ENCODE measurements at regions not wholly inside any gene's neighbourhood (a gene's known extent, or its start where the extent isn't known, plus 50 kb on each side); places are given as distances from the start of the nearest gene placed in this dataset.

DNA sequence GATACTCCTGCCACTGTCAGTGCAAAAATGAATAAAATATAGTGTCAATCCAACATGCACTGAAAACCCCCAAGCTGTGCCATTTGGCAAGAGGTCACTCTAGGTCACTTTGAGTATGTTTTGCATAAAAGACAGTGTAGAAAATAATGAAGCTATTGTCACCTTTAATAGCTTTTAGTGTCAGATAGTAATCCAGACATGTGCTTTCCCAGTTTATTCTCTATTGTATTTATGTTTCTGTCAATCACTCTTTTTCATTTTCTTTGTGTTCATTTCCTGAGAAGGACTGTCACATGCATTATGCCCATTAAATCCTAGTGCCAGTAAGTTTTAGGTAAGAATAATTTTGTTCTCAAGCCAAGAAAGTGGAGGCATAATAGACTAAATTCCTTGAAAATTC, 1073.9 kb upstream of the CDH2 start:
- Histone ChIP-seq H3K27ac (ENCODE audit: low read length) (no peak overlapping the region), H3K36me3 (ENCODE audit: control insufficient read depth in 1 of 2, insufficient read depth in 2 of 2, low read length in 2 of 2) (no peaks in the 10 kb centered on the region), H3K27me3 (ENCODE audit: low read depth, low read length) (no peaks in the 10 kb centered on the region), H3K4me1 (ENCODE audit: control insufficient read depth in 1 of 2, insufficient read depth in 2 of 2, low read length in 2 of 2) (peaks cover 0 to 7% of the 10 kb centered on the region in 2 donors), H3K9me3 (ENCODE audit: control insufficient read depth in 1 of 2, low read length in 2 of 2) (no peaks in the 10 kb centered on the region), H3K4me3 (ENCODE audit: low read depth in 1 of 2, low read length in 2 of 2) (no peak overlapping the region)

DNA sequence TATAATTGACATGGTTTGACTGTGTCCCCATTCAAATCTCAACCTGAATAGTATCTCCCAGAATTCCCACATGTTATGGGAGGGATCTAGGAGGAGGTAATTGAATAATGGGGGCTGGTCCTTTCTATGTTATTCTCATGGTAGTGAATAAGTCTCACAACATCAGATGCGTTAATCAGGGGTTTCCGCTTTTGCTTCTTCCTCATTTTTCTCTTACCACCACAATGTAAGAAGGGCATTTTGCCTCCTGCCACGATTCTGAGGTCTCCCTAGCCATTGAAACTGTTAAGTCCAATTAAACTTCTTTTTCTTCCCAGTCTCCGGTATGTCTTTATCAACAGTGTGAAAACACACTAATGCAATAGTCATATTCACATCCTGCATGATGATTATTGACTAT, 1073.3 kb upstream of the CDH2 start:
- H3K27me3 ChIP-seq (ENCODE audit: low read depth, low read length): no peaks in the 10 kb centered on the region
- H3K9me3 ChIP-seq (ENCODE audit: control insufficient read depth in 1 of 2, low read length in 2 of 2): no peaks in the 10 kb centered on the region
- H3K27ac ChIP-seq (ENCODE audit: low read length): no peak overlapping the region
- H3K4me3 ChIP-seq (ENCODE audit: low read depth in 1 of 2, low read length in 2 of 2): no peak overlapping the region
- H3K4me1 ChIP-seq (ENCODE audit: control insufficient read depth in 1 of 2, insufficient read depth in 2 of 2, low read length in 2 of 2): peaks cover 0 to 7% of the 10 kb centered on the region in 2 donors
- H3K36me3 ChIP-seq (ENCODE audit: control insufficient read depth in 1 of 2, insufficient read depth in 2 of 2, low read length in 2 of 2): no peaks in the 10 kb centered on the region

DNA sequence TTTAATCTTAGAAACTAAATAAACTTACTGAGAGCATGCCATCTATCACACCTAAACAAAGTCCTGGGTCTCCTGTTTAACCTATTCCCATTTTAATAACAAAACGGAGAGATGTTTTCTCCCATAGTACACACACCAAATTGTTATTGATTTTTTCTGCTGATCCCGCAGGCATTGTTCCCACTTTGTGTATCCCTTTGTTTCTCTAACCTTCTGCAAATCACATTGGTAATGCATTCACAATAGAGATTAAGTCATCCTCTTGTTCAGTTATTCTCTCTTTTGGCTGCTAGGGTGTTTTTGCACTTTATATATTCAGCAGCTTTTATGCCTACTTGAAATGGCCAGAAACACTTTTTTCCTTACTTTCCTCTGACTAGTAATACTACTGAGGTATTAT, 1071.9 kb upstream of the CDH2 start:
- no peaks in the 10 kb centered on the region for H3K36me3 ChIP-seq (ENCODE audit: control insufficient read depth in 1 of 2, insufficient read depth in 2 of 2, low read length in 2 of 2)
- H3K27ac ChIP-seq (ENCODE audit: low read length): no peak overlapping the region
- no peaks in the 10 kb centered on the region for H3K9me3 ChIP-seq (ENCODE audit: control insufficient read depth in 1 of 2, low read length in 2 of 2)
- no peak overlapping the region for H3K4me3 ChIP-seq (ENCODE audit: low read depth in 1 of 2, low read length in 2 of 2)
- no peaks in the 10 kb centered on the region for H3K27me3 ChIP-seq (ENCODE audit: low read depth, low read length)
- peaks cover 0 to 7% of the 10 kb centered on the region in 2 donors for H3K4me1 ChIP-seq (ENCODE audit: control insufficient read depth in 1 of 2, insufficient read depth in 2 of 2, low read length in 2 of 2)

DNA sequence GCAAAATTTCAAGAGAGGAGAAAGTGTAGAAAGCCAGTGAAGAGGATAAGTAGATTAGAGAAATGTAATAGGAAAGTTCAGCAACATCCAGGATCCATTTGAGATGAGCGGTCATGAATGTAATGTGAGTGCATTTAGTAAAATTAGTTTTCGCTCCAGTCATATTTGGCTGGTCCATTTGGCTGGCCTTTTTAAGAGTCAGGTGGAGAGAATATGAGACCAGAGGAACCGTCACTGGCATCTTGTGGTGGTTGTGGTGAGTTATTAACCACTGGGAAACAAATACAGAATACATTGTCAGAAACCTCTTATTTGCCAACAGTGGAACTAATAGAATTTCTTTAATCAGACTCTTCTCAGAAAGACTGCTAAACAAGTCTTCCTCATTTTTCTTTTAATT, 1064.3 kb upstream of the CDH2 start:
- H3K27me3 ChIP-seq (ENCODE audit: low read depth, low read length): no peaks in the 10 kb centered on the region
- no peaks in the 10 kb centered on the region for H3K4me1 ChIP-seq (ENCODE audit: control insufficient read depth in 1 of 2, insufficient read depth in 2 of 2, low read length in 2 of 2)
- no peak overlapping the region for H3K27ac ChIP-seq (ENCODE audit: low read length)
- H3K4me3 ChIP-seq (ENCODE audit: low read depth in 1 of 2, low read length in 2 of 2): no peak overlapping the region
- H3K9me3 ChIP-seq (ENCODE audit: control insufficient read depth in 1 of 2, low read length in 2 of 2): no peaks in the 10 kb centered on the region
- H3K36me3 ChIP-seq (ENCODE audit: control insufficient read depth in 1 of 2, insufficient read depth in 2 of 2, low read length in 2 of 2): no peaks in the 10 kb centered on the region

DNA sequence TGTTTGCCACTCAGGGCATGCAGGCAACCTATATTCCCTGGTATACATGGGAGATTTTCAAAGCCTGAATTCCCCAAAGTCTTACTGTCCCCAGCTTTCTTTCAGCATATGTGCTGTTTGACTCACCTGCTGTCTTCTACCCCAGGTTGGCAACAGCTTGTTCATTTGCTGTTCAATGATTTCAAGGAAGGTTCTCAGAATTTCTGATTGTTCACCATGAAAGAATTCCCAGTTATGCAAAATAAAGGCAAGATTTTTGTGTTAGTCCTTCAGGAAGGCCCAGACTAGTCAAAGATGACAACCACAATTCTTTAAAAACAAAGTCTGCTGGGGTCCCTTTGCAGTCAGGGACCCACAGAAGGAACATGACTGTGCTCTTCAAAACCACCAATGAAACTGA, 1057.8 kb upstream of the CDH2 start:
- Histone ChIP-seq H3K9me3 (ENCODE audit: control insufficient read depth in 1 of 2, low read length in 2 of 2) (no peaks in the 10 kb centered on the region), H3K4me1 (ENCODE audit: control insufficient read depth in 1 of 2, insufficient read depth in 2 of 2, low read length in 2 of 2) (no peaks in the 10 kb centered on the region), H3K27me3 (ENCODE audit: low read depth, low read length) (no peaks in the 10 kb centered on the region), H3K36me3 (ENCODE audit: control insufficient read depth in 1 of 2, insufficient read depth in 2 of 2, low read length in 2 of 2) (no peaks in the 10 kb centered on the region), H3K27ac (ENCODE audit: low read length) (no peak overlapping the region), H3K4me3 (ENCODE audit: low read depth in 1 of 2, low read length in 2 of 2) (no peak overlapping the region)

DNA sequence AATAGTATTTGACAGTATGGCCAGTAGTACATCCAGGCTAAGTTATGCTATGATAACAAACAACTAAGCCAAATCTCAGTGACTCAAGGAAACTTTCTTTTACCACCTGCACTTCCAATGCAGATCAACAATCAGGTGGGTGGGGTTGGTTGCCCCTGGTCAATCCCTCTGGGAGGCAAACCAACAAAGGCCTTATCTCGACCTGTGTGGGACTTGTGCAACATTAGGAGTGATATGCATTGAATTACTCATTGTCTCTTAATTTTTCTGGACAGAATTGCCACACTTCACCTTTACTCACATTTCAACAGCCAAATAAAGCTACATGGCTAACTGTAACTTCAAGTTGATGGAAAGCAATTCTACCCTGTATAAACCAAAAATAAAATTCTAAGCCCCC, 1049.3 kb upstream of the CDH2 start:
- H3K4me3 ChIP-seq (ENCODE audit: low read depth in 1 of 2, low read length in 2 of 2): no peak overlapping the region
- H3K27ac ChIP-seq (ENCODE audit: low read length): no peak overlapping the region
- H3K4me1 ChIP-seq (ENCODE audit: control insufficient read depth in 1 of 2, insufficient read depth in 2 of 2, low read length in 2 of 2): no peaks in the 10 kb centered on the region
- no peaks in the 10 kb centered on the region for H3K36me3 ChIP-seq (ENCODE audit: control insufficient read depth in 1 of 2, insufficient read depth in 2 of 2, low read length in 2 of 2)
- no peaks in the 10 kb centered on the region for H3K27me3 ChIP-seq (ENCODE audit: low read depth, low read length)
- H3K9me3 ChIP-seq (ENCODE audit: control insufficient read depth in 1 of 2, low read length in 2 of 2): no peaks in the 10 kb centered on the region

DNA sequence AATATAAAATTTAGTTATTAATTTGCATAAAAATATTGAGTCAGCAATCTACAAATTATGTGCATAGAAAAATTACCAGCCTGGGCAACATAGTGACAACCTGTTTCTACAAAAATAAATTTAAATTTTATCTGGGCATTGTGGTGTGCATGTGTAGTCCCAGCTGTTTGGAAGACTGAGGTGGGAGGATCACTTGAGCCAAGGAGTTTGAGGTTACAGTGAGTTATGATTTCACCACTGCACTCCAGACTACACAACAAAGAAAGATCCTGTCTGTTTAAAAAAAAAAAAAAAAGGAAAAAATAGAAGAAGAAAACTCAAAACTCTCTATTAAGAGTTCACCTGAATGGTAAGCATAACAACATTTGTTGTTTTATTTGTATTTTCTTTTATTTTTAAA, 1048.4 kb upstream of the CDH2 start:
- Histone ChIP-seq H3K36me3 (ENCODE audit: control insufficient read depth in 1 of 2, insufficient read depth in 2 of 2, low read length in 2 of 2) (no peaks in the 10 kb centered on the region), H3K27ac (ENCODE audit: low read length) (no peak overlapping the region), H3K27me3 (ENCODE audit: low read depth, low read length) (no peaks in the 10 kb centered on the region), H3K4me3 (ENCODE audit: low read depth in 1 of 2, low read length in 2 of 2) (no peak overlapping the region), H3K9me3 (ENCODE audit: control insufficient read depth in 1 of 2, low read length in 2 of 2) (no peaks in the 10 kb centered on the region), H3K4me1 (ENCODE audit: control insufficient read depth in 1 of 2, insufficient read depth in 2 of 2, low read length in 2 of 2) (no peaks in the 10 kb centered on the region)

DNA sequence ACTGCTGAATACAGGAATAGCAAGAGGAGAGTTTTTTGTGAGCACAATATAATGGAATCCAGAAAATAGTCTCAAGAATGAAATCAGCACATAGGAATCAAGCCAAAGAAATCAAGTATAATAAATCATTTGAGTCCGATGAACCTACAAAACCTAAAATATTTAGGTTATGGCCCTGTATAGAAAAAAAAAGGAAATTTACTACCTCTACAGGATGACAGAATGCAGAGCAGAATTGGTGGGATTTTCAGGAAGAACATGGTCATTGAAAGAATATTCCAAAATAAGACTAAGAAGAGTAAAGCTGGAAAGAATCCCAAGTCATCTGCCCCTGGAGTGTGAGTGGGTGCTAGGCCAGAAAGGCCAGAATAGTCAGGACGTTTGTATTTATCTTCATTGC, 1041.2 kb upstream of the CDH2 start:
- Histone ChIP-seq H3K27me3 (ENCODE audit: low read depth, low read length) (no peaks in the 10 kb centered on the region), H3K4me3 (ENCODE audit: low read depth in 1 of 2, low read length in 2 of 2) (no peak overlapping the region), H3K9me3 (ENCODE audit: control insufficient read depth in 1 of 2, low read length in 2 of 2) (no peaks in the 10 kb centered on the region), H3K36me3 (ENCODE audit: control insufficient read depth in 1 of 2, insufficient read depth in 2 of 2, low read length in 2 of 2) (no peaks in the 10 kb centered on the region), H3K4me1 (ENCODE audit: control insufficient read depth in 1 of 2, insufficient read depth in 2 of 2, low read length in 2 of 2) (no peaks in the 10 kb centered on the region), H3K27ac (ENCODE audit: low read length) (no peak overlapping the region)

DNA sequence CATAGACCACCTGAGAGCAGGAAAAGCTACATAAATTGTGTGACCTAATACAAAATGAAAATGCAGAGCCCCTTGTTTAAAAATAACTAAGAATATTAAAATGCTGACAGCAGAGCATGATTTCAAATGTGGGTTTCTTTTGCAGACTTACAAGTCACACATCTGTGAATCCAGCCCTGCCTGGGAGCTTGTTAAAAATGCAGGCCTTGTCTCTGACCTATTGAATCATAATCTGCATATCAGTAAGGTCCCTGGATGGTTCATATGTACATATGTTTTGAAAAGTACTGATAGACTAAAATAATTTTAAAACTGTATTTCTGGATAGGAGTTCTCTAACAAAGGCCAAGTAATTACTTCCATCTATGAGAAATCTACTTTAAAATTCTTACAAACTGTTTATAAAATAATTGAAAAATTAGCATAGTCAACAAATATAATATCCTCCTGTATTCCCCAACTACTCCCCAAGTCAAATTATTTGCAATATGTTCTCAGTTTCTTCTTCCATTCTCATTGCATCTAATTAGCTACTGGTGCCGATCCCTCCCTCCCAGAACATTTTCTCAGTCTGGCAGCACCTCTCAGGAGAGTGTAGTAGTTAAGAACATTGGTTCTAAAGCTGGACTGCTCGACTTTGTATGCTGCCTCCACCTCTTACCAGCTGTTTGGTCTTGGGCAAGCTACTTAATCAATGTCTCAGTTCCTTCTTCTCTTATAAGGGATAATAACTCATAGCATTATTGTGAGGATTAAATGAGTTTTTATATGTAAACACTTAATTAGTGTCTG, 1040.4 kb upstream of the CDH2 start:
- H3K27me3 ChIP-seq (ENCODE audit: low read depth, low read length): no peaks in the 10 kb centered on the region
- no peak overlapping the region for H3K27ac ChIP-seq (ENCODE audit: low read length)
- H3K36me3 ChIP-seq (ENCODE audit: control insufficient read depth in 1 of 2, insufficient read depth in 2 of 2, low read length in 2 of 2): no peaks in the 10 kb centered on the region
- no peak overlapping the region for H3K4me3 ChIP-seq (ENCODE audit: low read depth in 1 of 2, low read length in 2 of 2)
- H3K4me1 ChIP-seq (ENCODE audit: control insufficient read depth in 1 of 2, insufficient read depth in 2 of 2, low read length in 2 of 2): no peaks in the 10 kb centered on the region
- H3K9me3 ChIP-seq (ENCODE audit: control insufficient read depth in 1 of 2, low read length in 2 of 2): no peaks in the 10 kb centered on the region

DNA sequence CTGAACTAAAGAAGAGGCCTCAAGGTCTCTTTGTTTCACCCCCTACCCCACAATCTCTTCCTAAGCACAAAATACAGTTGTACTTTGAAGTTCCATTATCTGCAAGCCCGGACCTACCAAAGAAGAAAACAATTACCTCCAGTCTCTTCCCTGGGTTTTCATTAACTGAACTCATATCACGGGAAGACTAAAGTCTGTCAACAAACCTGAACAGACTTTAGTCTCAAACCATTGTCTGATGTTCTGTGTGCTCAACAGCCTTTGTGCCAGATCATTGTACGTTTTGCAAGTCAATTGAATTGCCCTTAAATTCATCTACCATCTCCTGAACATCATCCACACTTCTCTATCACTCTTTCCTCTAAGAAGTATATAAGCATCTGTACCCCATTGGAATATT, 1021.9 kb upstream of the CDH2 start:
- H3K9me3 ChIP-seq (ENCODE audit: control insufficient read depth in 1 of 2, low read length in 2 of 2): no peaks in the 10 kb centered on the region
- H3K36me3 ChIP-seq (ENCODE audit: control insufficient read depth in 1 of 2, insufficient read depth in 2 of 2, low read length in 2 of 2): no peaks in the 10 kb centered on the region
- H3K27ac ChIP-seq (ENCODE audit: low read length): no peak overlapping the region

DNA sequence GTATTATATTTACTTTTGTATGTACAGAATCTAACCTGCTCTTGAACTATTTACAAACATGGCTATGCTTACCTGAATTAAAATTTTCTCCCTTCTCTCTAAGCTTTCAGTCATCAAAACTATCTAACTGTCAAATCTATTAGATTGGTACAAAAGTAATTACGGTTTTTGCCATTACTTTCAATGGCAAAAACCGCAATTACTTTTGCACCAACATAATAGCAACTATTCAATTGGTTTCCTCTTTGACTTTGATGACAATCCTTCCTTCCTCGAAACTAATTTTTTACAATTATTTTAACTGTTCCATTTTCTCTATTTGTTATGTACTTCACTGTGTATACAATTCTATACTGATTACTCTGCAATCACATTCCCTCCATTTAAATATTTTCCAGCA, 1019.4 kb upstream of the CDH2 start:
- no peak overlapping the region for H3K4me3 ChIP-seq (ENCODE audit: low read depth in 1 of 2, low read length in 2 of 2)
- H3K4me1 ChIP-seq (ENCODE audit: control insufficient read depth in 1 of 2, insufficient read depth in 2 of 2, low read length in 2 of 2): no peaks in the 10 kb centered on the region
- no peaks in the 10 kb centered on the region for H3K27me3 ChIP-seq (ENCODE audit: low read depth, low read length)
- no peak overlapping the region for H3K27ac ChIP-seq (ENCODE audit: low read length)
- no peaks in the 10 kb centered on the region for H3K9me3 ChIP-seq (ENCODE audit: control insufficient read depth in 1 of 2, low read length in 2 of 2)
- no peaks in the 10 kb centered on the region for H3K36me3 ChIP-seq (ENCODE audit: control insufficient read depth in 1 of 2, insufficient read depth in 2 of 2, low read length in 2 of 2)

More for the DNA sequence above, 1021.9 kb upstream of the CDH2 start:
- Histone ChIP-seq H3K4me3 (ENCODE audit: low read depth in 1 of 2, low read length in 2 of 2) (no peak overlapping the region), H3K27me3 (ENCODE audit: low read depth, low read length) (no peaks in the 10 kb centered on the region), H3K4me1 (ENCODE audit: control insufficient read depth in 1 of 2, insufficient read depth in 2 of 2, low read length in 2 of 2) (no peaks in the 10 kb centered on the region)

DNA sequence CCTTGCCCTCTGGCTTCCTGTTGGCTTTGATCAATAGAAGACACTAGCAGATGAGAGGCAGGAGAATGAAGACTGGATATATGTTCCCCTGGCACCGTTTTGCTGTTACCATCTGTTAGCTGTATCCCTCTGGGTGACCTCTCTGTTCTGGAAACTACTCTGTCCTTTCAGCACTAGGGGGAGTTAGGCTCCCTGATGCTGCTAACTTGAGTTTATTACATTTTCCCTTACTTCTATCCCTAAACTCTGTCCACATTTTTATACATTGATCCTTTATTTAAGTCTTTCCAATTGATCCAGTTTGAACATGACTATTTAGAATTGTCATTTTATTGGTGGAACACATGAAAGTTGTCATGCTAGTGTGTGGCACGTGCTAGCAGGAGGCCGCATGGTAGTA, 1014.3 kb upstream of the CDH2 start:
- Histone ChIP-seq H3K27ac (ENCODE audit: low read length) (no peak overlapping the region), H3K9me3 (ENCODE audit: control insufficient read depth in 1 of 2, low read length in 2 of 2) (no peaks in the 10 kb centered on the region), H3K4me1 (ENCODE audit: control insufficient read depth in 1 of 2, insufficient read depth in 2 of 2, low read length in 2 of 2) (no peaks in the 10 kb centered on the region), H3K27me3 (ENCODE audit: low read depth, low read length) (no peaks in the 10 kb centered on the region), H3K4me3 (ENCODE audit: low read depth in 1 of 2, low read length in 2 of 2) (no peak overlapping the region), H3K36me3 (ENCODE audit: control insufficient read depth in 1 of 2, insufficient read depth in 2 of 2, low read length in 2 of 2) (no peaks in the 10 kb centered on the region)

Data from muscle layer of duodenum (tissue), 2 donors.